ENCODE measurements at regions not wholly inside any gene's neighbourhood (a gene's known extent, or its start where the extent isn't known, plus 50 kb on each side); places are given as distances from the start of the nearest gene placed in this dataset.

- H3K4me3 ChIP-seq (ENCODE audit: low read depth, low read length), result no peak overlapping the region
- ChIA-PET CTCF (no interaction called here), POLR2A (no interaction called here)
- DNase-seq (ENCODE audit: low read depth), result no peak
- no peak for TF ChIP-seq CTCF (IDR thresholded peaks at IDR 0.05; ENCODE audit: insufficient read depth, low read depth, low read length)
- H3K36me3 ChIP-seq (ENCODE audit: control insufficient read depth, insufficient read depth, low read length), result no peaks in the 10 kb centered on the region
- no peaks in the 10 kb centered on the region for H3K27me3 ChIP-seq (ENCODE audit: control insufficient read depth, insufficient read depth, low read length)
These were observed 782.7 kb downstream of the UQCRFS1 start for GRCh38 chr19:28430214-28430613.

- no peak for TF ChIP-seq CTCF (IDR thresholded peaks at IDR 0.05; ENCODE audit: insufficient read depth, low read depth, low read length)
- CTCF ChIA-PET, result no interaction called here
- DNase-seq (ENCODE audit: low read depth), result no peak
- Histone ChIP-seq H3K27me3 (ENCODE audit: control insufficient read depth, insufficient read depth, low read length) (no peaks in the 10 kb centered on the region), H3K4me3 (ENCODE audit: low read depth, low read length) (no peak overlapping the region), H3K36me3 (ENCODE audit: control insufficient read depth, insufficient read depth, low read length) (no peaks in the 10 kb centered on the region)
- POLR2A ChIA-PET, result no interaction called here
These were observed 783.6 kb downstream of the UQCRFS1 start for GRCh38 chr19:28429356-28429755.

GRCh38 chr19:28428663-28429348 lies 784.1 kb downstream of the UQCRFS1 start:
- no peaks in the 10 kb centered on the region for H3K36me3 ChIP-seq (ENCODE audit: control insufficient read depth, insufficient read depth, low read length)
- DNase-seq (ENCODE audit: low read depth), result no peak
- ChIA-PET CTCF (no interaction called here), POLR2A (no interaction called here)
- TF ChIP-seq CTCF (IDR thresholded peaks at IDR 0.05; ENCODE audit: insufficient read depth, low read depth, low read length), result no peak
- no peak overlapping the region for H3K4me3 ChIP-seq (ENCODE audit: low read depth, low read length)
- no peaks in the 10 kb centered on the region for H3K27me3 ChIP-seq (ENCODE audit: control insufficient read depth, insufficient read depth, low read length)

GRCh38 chr19:28427376-28428083 lies 785.4 kb downstream of the UQCRFS1 start:
- CTCF ChIA-PET, result no interaction called here

More at GRCh38 chr19:28427376-28428083, 785.4 kb downstream of the UQCRFS1 start:
- Histone ChIP-seq H3K36me3 (ENCODE audit: control insufficient read depth, insufficient read depth, low read length) (no peaks in the 10 kb centered on the region), H3K4me3 (ENCODE audit: low read depth, low read length) (no peak overlapping the region), H3K27me3 (ENCODE audit: control insufficient read depth, insufficient read depth, low read length) (no peaks in the 10 kb centered on the region)
- POLR2A ChIA-PET, result no interaction called here
- no peak for TF ChIP-seq CTCF (IDR thresholded peaks at IDR 0.05; ENCODE audit: insufficient read depth, low read depth, low read length)
- DNase-seq (ENCODE audit: low read depth), result no peak

All from BJ (cell line).